ENCODE measurements at regions not wholly inside any gene's neighbourhood (a gene's known extent, or its start where the extent isn't known, plus 50 kb on each side); places are given as distances from the start of the nearest gene placed in this dataset.
"Not testable (repeated sequence)": the region's sequence is repeated elsewhere in the genome, so short reads cannot be mapped to it uniquely, and the experiment has no call there.

- H4K91ac ChIP-seq (ENCODE audit: insufficient read depth, low read depth, low read length); H4K8ac ChIP-seq (ENCODE audit: low read depth in 2 of 2, low read length in 2 of 2); H4K5ac ChIP-seq (ENCODE audit: low read depth, low read length); H3K27ac ChIP-seq (ENCODE audit: insufficient read depth, low read length); POLR2A ChIA-PET (ENCODE audit: unreplicated experiment); H3K9me3 ChIP-seq (ENCODE audit: control insufficient read depth, insufficient read depth, low read length); H3K4me2 ChIP-seq (ENCODE audit: low read depth, low read length); H3K14ac ChIP-seq (replicated peaks; ENCODE audit: low read depth, low read length); H3K23ac ChIP-seq (ENCODE audit: low read depth, low read length); H2AFZ ChIP-seq (replicated peaks; ENCODE audit: low read length, poor library complexity); H2AK5ac ChIP-seq (ENCODE audit: low read depth, low read length); H3K4ac ChIP-seq (ENCODE audit: low read depth, low read length); H2BK15ac ChIP-seq (ENCODE audit: low read depth, low read length); CTCF ChIA-PET; intact Hi-C loops (cut with micrococcal nuclease); dilution Hi-C loops (cut with HindIII; ENCODE audit: low sequenced_read_pairs, unreplicated experiment); H3K9ac ChIP-seq (ENCODE audit: low read depth, low read length); in situ Hi-C loops (cut with MboI; ENCODE audit: low sequenced_read_pairs); H3K4me3 ChIP-seq (ENCODE audit: insufficient read depth, low read depth, low read length); H2BK20ac ChIP-seq (ENCODE audit: low read depth, low read length); H2AK9ac ChIP-seq (replicated peaks; ENCODE audit: low read depth, low read length, poor library complexity); H3K56ac ChIP-seq (ENCODE audit: extremely low read depth, insufficient read depth, low read length); H3K18ac ChIP-seq (ENCODE audit: low read depth, low read length); H3K36me3 ChIP-seq (ENCODE audit: control insufficient read depth, insufficient read depth, low read length); H2BK5ac ChIP-seq (ENCODE audit: low read depth, low read length, poor library complexity, severe bottlenecking); BruUV-seq (replicated peaks); H3K4me1 ChIP-seq (ENCODE audit: control insufficient read depth, insufficient read depth, low read length); DNase-seq; ATAC-seq (ENCODE audit: low read depth); H3K27me3 ChIP-seq (ENCODE audit: control insufficient read depth, insufficient read depth, low read length); H2BK120ac ChIP-seq (ENCODE audit: low read depth, low read length); H3K9me1 ChIP-seq (ENCODE audit: insufficient read depth, low read length): not testable (repeated sequence)
- H3K79me1 ChIP-seq (ENCODE audit: low read depth in 1 of 2, low read length in 2 of 2), result peaks cover 9 to 38% of the 10 kb centered on the region in 2 experiments; a peak in 3 of 4 replicates
- no CpG with 5 or more reads among the region's 6 CpGs for WGBS, 2 experiments (ENCODE audit: extremely low coverage in 2 of 2, insufficient read length in 1 of 2)
- peaks cover 44% of the 10 kb centered on the region for H4K20me1 ChIP-seq (ENCODE audit: insufficient read depth, low read length)
These were observed 301.2 kb downstream of the BCL2L11 start for GRCh38 chr2:111421949-111422348.

- H3K4me1 ChIP-seq (ENCODE audit: control insufficient read depth, insufficient read depth, low read length); H3K9ac ChIP-seq (ENCODE audit: low read depth, low read length); dilution Hi-C loops (cut with HindIII; ENCODE audit: low sequenced_read_pairs, unreplicated experiment); H3K9me1 ChIP-seq (ENCODE audit: insufficient read depth, low read length); H3K4me2 ChIP-seq (ENCODE audit: low read depth, low read length); H3K27ac ChIP-seq (ENCODE audit: insufficient read depth, low read length); ATAC-seq (ENCODE audit: low read depth); H2BK120ac ChIP-seq (ENCODE audit: low read depth, low read length); POLR2A ChIA-PET (ENCODE audit: unreplicated experiment); H4K5ac ChIP-seq (ENCODE audit: low read depth, low read length); H3K4ac ChIP-seq (ENCODE audit: low read depth, low read length); H3K36me3 ChIP-seq (ENCODE audit: control insufficient read depth, insufficient read depth, low read length); H2BK20ac ChIP-seq (ENCODE audit: low read depth, low read length); H4K8ac ChIP-seq (ENCODE audit: low read depth in 2 of 2, low read length in 2 of 2); H2AFZ ChIP-seq (replicated peaks; ENCODE audit: low read length, poor library complexity); H3K56ac ChIP-seq (ENCODE audit: extremely low read depth, insufficient read depth, low read length); DNase-seq; H3K18ac ChIP-seq (ENCODE audit: low read depth, low read length); H3K27me3 ChIP-seq (ENCODE audit: control insufficient read depth, insufficient read depth, low read length); H2BK15ac ChIP-seq (ENCODE audit: low read depth, low read length); H2BK5ac ChIP-seq (ENCODE audit: low read depth, low read length, poor library complexity, severe bottlenecking); H3K23ac ChIP-seq (ENCODE audit: low read depth, low read length); H4K91ac ChIP-seq (ENCODE audit: insufficient read depth, low read depth, low read length); H2AK9ac ChIP-seq (replicated peaks; ENCODE audit: low read depth, low read length, poor library complexity); H3K4me3 ChIP-seq (ENCODE audit: insufficient read depth, low read depth, low read length); H2AK5ac ChIP-seq (ENCODE audit: low read depth, low read length); in situ Hi-C loops (cut with MboI; ENCODE audit: low sequenced_read_pairs); H3K14ac ChIP-seq (replicated peaks; ENCODE audit: low read depth, low read length); intact Hi-C loops (cut with micrococcal nuclease); BruUV-seq (replicated peaks); CTCF ChIA-PET; H3K9me3 ChIP-seq (ENCODE audit: control insufficient read depth, insufficient read depth, low read length): not testable (repeated sequence)
- Histone ChIP-seq H4K20me1 (ENCODE audit: insufficient read depth, low read length) (peaks cover 47% of the 10 kb centered on the region), H3K79me1 (ENCODE audit: low read depth in 1 of 2, low read length in 2 of 2) (peaks cover 9 to 37% of the 10 kb centered on the region in 2 experiments; a peak in 3 of 4 replicates)
- WGBS, 2 experiments (ENCODE audit: extremely low coverage in 2 of 2, insufficient read length in 1 of 2), result 80% methylated on average over 1 of the region's 7 CpGs; no CpG with 5 or more reads in 1 of the 2 experiments
These were observed 301.8 kb downstream of the BCL2L11 start for GRCh38 chr2:111422562-111422961.
